Germinal center (tissue), 1 donor: ENCODE measurements at regions not wholly inside any gene's neighbourhood (a gene's known extent, or its start where the extent isn't known, plus 50 kb on each side); places are given as distances from the start of the nearest gene placed in this dataset.
"Not testable (repeated sequence)": the region's sequence is repeated elsewhere in the genome, so short reads cannot be mapped to it uniquely, and the experiment has no call there.

Source experiments
- DNase-seq: peaks from one replicate; pipeline ENCODE4 v3.0.0; 2012; ENCODE audit warnings: mixed read lengths, low spot score

GRCh38 chr2:207216457-207216856 is 50.7 kb upstream of the KLF7 start:
- no peak for DNase-seq

DNA sequence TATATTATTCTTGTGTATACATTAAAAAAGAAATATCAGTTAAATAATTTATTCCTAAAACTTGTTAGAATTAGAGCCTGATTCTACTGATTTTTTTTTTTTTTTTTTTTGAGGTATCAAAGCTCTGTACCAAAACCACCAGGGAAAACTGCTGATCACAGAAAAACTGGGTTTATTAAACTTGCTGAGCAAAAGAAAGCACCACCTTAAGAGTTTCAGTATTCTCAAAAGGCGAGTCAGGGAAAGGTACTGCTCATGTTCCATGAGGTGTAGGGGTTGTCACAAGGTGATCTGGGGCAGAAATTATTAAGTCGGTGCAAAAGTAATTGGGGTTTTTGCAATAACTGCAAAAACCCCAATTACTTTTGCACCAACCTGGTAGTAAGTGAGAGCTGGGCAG is 51.7 kb upstream of the KLF7 start:
- DNase-seq = no peak

- DNase-seq = no peak
These were observed 53.4 kb upstream of the KLF7 start for GRCh38 chr2:207219081-207219630.

GRCh38 chr2:207219676-207220501 is 54.1 kb upstream of the KLF7 start:
- DNase-seq = no peak

DNA sequence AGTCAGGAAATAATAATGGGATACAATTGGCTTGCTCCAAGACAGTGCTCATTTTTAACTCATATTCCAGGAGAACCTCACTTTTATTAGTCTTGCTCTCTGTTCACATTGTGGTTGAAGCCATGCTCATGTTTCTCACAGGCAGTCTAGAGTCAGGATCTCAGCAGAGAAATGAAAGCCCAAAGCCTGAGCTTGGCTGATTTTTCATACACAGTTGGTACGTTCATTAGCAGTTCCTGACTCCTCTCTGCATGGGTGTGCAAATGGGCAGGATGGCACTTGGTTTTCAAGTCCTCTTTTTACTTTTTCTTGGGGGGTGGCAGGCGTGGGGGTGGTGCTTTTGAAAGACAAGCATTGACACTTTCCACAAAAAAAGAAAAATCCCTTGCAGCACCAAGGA is 56.0 kb upstream of the KLF7 start:
- DNase-seq = no peak

- DNase-seq = no peak
These were observed 57.3 kb upstream of the KLF7 start for GRCh38 chr2:207223051-207223450.

DNA sequence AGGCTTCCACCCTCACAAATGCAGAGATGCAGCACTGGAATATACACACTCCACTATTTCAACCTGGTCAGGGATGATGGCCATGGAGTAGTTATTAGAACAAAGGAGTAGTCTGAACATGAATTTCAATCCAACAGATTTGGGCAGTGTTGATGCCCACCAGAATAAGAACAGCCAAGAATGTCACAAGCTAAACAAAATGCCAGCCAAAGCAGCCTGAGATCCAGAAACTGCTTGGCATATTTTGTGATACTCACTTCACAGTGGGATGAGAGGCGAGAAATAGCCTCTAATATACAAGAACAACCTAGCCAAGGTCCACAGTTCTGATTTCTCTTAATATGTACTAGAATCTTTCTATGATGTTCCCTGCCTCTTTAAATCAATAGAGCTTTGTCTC is 58.6 kb upstream of the KLF7 start:
- no peak for DNase-seq

DNA sequence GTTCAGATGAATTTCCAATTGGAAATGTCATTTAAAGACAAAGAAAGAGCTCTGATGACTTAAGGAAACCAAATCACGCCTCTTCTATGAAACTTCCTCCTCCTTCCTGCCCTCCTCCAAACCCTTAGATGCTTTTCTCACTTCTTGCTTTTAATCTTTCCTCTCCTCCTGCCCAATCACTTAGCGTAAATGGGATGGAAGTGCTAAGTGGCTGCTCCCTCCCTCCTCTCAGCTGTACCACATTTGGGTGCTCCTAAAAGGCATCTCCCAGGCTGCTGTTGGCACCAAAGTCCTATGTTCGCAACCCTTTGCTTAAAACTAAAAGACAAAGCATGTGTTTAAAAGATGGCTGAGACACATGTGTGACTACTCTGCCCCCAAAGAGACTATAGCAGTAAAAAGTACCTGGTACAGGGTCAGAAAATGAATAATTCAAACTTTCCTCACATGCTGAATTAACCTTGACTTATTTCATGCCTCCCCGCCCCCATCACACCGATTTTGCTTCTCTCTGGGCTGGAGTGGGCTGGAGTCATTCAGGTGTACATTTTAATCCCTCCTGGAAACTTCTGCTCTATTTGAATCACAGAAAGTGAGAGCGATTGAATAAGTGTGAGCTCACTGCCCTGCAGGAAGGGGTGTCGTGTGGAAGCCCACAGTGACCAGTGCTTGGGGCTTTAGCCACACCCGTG is 59.2 kb upstream of the KLF7 start:
- DNase-seq = no peak

DNA sequence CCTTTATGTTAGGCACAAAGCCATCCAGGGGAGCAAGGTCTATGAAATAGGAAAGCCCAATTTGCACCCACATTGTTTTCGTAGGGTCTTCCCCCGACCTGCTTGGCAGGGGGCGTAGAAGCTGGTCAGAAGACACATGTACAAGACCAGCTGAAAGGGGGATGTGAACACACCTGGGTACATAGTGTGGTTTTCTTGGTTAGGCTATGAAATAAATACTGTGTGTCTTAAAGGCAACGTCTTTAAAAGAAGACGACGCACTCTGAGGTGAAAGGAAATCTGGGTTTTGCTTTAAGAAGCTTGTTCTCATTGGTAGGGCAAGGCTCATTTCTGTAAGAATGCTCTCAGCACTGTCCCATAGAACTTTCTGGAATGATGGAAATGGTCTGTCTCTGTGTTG is 60.0 kb upstream of the KLF7 start:
- DNase-seq = no peak

DNA sequence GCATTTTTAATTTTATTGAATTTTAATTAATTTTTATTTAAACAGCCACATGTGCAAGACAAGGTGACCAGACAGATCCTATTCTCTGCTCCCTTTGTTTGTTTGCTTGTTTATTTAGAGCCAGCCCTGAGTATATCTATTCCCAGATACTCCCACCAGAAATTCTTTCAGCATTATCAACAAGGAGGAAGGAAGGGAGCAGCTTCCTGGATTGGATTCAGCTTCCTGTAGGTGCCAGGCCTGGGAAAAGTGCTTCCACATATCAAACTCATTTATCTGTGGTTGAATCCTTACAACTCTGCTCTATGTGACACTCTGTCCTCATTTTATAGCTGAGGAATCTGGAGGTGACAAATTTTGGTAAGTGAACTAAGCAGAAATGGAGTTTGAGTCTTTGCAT is 60.5 kb upstream of the KLF7 start:
- no peak for DNase-seq

GRCh38 chr2:207226671-207227061 is 60.9 kb upstream of the KLF7 start:
- no peak for DNase-seq

DNA sequence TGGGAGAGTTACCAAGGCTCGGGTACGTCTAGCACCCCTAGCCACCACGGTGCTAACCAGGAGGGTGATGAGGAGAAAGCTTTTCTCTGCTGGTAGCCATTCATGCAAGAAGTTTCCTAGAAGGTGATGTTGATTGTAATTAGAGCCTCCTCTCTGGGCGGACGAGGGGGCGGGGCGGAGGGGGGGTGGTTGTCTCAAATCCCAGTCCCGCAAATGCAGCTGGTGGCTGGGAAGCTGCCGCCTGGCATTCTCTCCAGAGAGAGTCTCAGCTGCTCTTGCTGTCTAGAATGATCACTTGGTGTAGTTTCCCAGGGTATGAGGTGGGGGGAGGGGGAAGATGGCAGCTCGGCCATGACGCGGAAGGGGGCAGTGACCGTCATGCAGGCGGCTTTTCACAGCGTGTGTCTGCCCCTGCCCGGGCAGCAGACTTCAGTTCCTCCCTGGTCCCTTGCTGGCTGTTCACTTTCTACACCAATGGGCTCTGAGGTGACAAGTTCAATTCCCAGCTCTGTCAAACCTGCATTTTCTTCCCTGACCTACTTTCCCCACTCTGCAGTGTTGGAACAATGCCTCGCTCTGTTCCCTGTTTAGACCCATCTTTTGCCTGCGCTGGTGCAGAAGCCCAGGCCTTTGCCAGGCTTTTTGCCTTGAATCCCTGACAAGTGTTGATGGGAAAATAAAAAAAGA is 61.5 kb upstream of the KLF7 start:
- DNase-seq = no peak

GRCh38 chr2:207227749-207228145 is 62.0 kb upstream of the KLF7 start:
- DNase-seq = no peak

DNA sequence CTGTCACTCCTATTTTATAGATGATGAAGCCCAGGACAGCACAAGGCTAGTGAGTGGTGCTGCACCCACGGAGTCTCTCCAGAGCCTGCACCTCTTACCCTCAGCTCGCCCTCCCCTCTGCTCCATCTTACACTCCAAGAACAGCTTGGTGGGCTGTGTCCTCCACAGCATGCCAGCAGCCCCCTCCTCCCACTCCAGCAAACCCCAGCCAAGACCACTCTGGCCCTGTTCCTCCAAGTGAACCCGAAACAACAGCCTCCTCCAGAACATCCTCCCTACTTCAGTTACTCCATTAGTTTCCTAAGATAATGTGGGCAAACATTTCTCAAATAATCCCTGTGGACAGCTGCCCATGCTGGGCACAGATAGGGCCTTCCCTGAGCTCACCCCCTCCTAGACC is 62.7 kb upstream of the KLF7 start:
- DNase-seq = no peak

GRCh38 chr2:207229161-207229560 is 63.4 kb upstream of the KLF7 start:
- no peak for DNase-seq

DNA sequence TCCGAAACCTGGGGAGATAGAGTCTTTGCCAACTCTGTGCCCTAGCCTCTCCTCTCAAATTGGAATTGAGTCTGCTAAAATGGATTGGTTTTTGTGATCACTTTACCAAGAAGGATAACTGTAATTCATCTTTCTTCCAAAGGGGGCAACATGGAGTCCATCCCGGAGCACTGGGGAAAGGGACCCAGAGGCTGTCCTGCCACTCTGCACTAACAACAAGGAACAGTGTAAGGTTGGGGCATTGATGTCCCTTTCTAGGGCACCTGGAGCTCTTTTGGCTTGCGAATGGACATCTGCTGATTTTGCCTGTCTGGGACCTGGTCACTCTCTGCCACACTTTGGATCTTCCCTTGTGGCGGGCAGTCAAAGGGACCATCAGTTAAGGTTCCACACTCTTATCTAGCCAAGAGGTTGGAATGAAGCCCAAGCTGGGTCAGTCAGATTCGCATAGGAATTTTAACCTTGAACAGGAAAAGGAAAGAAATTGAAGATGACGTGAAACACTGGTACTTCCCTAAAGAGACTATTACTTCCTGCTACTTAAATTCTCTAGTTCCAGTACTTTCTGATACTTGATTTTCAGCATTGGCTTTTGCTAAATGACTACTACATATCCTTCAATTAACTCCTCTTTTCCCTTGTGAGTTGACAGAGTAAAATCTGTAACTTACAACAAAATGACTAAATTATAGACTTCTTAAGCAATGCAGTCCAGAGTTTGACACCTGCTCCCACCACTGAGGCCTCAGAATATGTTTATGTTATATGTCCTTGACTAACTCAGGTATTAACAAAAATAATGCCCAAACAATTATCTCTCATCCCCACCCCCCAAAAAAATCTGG is 64.7 kb upstream of the KLF7 start:
- DNase-seq = peak; percentile 44

DNA sequence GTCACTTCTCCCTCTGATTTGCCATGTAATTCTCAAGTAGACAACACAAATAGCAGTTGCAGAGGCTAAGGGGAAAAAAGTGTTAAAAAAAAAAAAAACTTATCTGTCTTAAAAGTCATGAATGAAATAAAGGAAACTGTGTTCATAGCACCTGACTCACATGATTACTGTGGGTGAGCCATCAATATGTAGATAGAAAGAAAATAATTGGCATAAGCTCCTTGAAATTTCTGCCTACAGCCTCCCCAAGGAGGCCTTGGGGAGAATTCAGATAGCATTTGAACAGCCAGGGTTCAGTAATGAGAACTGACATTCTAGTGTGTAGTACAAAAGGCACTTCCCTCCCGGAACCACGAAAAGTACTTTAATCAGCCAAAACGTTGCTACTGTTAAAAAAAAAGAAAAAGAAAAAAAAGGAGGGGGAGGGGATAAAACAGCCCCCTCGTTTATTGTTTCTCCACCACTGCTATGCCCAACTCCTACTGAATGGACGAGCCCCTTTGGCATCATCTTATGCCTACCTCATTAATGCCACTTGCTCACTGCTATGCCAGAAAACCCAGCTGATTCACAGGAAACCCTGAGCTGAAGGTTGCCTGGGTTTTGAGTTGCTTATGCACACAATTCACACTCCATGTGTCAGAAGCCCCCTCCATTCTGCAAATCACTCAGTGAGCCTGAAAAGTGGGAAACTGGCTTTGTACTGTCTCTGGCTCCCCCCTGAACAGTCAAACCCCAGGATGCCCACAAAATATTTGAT is 65.5 kb upstream of the KLF7 start:
- no peak for DNase-seq

DNA sequence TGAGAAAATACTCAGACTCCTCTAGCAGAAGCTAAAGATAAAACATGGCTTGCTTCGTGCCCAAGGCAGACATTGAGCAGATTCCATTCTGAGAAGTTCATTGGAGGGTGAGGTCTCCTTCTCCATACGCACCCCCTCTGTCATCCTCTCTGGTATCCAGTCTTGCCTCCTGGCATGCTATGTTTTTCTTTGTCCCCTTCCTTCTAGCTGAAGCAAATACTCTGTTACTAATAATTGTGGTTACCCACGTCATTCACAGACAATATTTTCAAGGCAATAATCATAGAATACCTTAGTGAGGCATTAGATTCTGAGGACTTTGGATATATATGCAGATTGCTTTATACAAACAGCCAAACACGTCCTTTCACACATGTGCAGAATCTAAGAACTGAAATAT is 66.2 kb upstream of the KLF7 start:
- DNase-seq = no peak

GRCh38 chr2:207233141-207233540 is 67.4 kb upstream of the KLF7 start:
- not testable (repeated sequence) for DNase-seq

GRCh38 chr2:207233731-207234130 is 68.0 kb upstream of the KLF7 start:
- no peak for DNase-seq

DNA sequence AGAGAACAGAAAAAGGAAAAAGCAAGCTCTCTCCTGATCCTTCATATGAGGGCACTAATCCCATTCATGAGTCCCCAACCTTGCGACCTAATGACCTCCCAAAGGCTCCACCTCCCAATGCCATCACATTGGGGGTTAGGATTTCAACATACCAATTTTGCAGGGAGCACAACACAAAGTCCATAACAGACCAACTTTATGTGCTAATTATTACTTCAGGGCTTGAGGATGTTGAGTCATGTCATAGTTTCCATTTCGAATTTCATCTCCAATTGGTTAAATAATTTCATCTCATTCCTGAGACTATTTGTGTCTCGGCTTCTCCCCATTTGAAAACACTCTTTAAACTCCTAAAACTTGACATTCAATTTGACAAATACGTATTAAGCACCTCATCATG is 69.9 kb upstream of the KLF7 start:
- DNase-seq = no peak
